Smooth muscle cell (in vitro differentiated cells): ENCODE measurements at regions not wholly inside any gene's neighbourhood (a gene's known extent, or its start where the extent isn't known, plus 50 kb on each side); places are given as distances from the start of the nearest gene placed in this dataset.

ENCODE experiments used
- DNase-seq: peaks from one replicate; lab custom pipeline; 2025; ENCODE audit not compliant: unreplicated experiment; lab: John Stamatoyannopoulos, UW
- H2AFZ ChIP-seq: fragments of 200-600 bp; sonication (generic); 2 replicates; pipeline ENCODE4 v1.6.0; 2016; ENCODE audit warnings: antibody characterized with exemption, low read depth, mild to moderate bottlenecking
- H3F3A ChIP-seq: fragments of 200-600 bp; sonication (generic); 2 replicates; pipeline ENCODE4 v1.6.0; 2017; ENCODE audit warnings: antibody characterized with exemption, low read depth
- H3K27ac ChIP-seq: fragments of 200-600 bp; sonication (generic); 2 replicates; pipeline ENCODE4 v1.5.1; 2016; ENCODE audit warnings: low read depth, mild to moderate bottlenecking
- H3K27me3 ChIP-seq: fragments of 200-600 bp; sonication (generic); 2 replicates; pipeline ENCODE4 v1.6.1; 2016; ENCODE audit warnings: low read depth, mild to moderate bottlenecking
- H3K36me3 ChIP-seq: fragments of 200-600 bp; sonication (generic); 2 replicates; pipeline ENCODE4 v1.5.1; 2016; ENCODE audit warnings: low read depth
- H3K4me1 ChIP-seq: fragments of 200-600 bp; sonication (generic); 2 replicates; pipeline ENCODE4 v1.5.1; 2016; ENCODE audit warnings: low read depth
- H3K4me2 ChIP-seq: fragments of 200-600 bp; sonication (generic); 2 replicates; pipeline ENCODE4 v1.6.0; 2016; ENCODE audit warnings: mild to moderate bottlenecking
- H3K4me3 ChIP-seq: fragments of 200-600 bp; sonication (generic); 2 replicates; pipeline ENCODE4 v1.5.1; 2016; ENCODE audit warnings: mild to moderate bottlenecking
- H3K79me2 ChIP-seq: fragments of 200-600 bp; sonication (generic); 2 replicates; pipeline ENCODE4 v1.6.0; 2016; ENCODE audit warnings: low read depth, mild to moderate bottlenecking
- H3K9ac ChIP-seq: fragments of 200-600 bp; sonication (generic); 2 replicates; pipeline ENCODE4 v1.6.0; 2016; ENCODE audit warnings: low read depth
- H3K9me3 ChIP-seq: fragments of 200-600 bp; sonication (generic); replicated peaks from 2 replicates; pipeline ENCODE4 v1.5.1; 2016; ENCODE audit warnings: low read depth
- H4K20me1 ChIP-seq: fragments of 200-600 bp; sonication (generic); 2 replicates; pipeline ENCODE4 v1.6.0; 2016; ENCODE audit warnings: low read depth
- WGBS: methylation state at CpG from one replicate; pipeline ENCODE4 v1.1.7; 2016; ENCODE audit warnings: low lambda C conversion rate; 5-methylcytosine and 5-hydroxymethylcytosine counted together
- TF ChIP-seq, protein P1 (sequence below): fragments of 200-600 bp; sonication (generic); IDR thresholded peaks from 2 replicates; pipeline ENCODE4 v1.5.1; 2017; ENCODE audit warnings: borderline replicate concordance, mild to moderate bottlenecking, antibody characterized with exemption; ENCODE audit not compliant: insufficient read depth, poor library complexity, severe bottlenecking

- no peaks in the 10 kb centered on the region for H4K20me1 ChIP-seq
- H2AFZ ChIP-seq: no peak overlapping the region
- no peak overlapping the region for H3K4me2 ChIP-seq
- H3K4me3 ChIP-seq: no peak overlapping the region
- H3F3A ChIP-seq: no peaks in the 10 kb centered on the region
- H3K36me3 ChIP-seq: no peaks in the 10 kb centered on the region
- no peak overlapping the region for H3K9ac ChIP-seq
- H3K4me1 ChIP-seq: no peaks in the 10 kb centered on the region
- no peak for DNase-seq
- no peaks in the 10 kb centered on the region for H3K9me3 ChIP-seq
- 48% methylated on average over 2 of the region's 2 CpGs for WGBS
- no peaks in the 10 kb centered on the region for H3K79me2 ChIP-seq
- no peaks in the 10 kb centered on the region for H3K27me3 ChIP-seq
- TF ChIP-seq, protein P1, sequence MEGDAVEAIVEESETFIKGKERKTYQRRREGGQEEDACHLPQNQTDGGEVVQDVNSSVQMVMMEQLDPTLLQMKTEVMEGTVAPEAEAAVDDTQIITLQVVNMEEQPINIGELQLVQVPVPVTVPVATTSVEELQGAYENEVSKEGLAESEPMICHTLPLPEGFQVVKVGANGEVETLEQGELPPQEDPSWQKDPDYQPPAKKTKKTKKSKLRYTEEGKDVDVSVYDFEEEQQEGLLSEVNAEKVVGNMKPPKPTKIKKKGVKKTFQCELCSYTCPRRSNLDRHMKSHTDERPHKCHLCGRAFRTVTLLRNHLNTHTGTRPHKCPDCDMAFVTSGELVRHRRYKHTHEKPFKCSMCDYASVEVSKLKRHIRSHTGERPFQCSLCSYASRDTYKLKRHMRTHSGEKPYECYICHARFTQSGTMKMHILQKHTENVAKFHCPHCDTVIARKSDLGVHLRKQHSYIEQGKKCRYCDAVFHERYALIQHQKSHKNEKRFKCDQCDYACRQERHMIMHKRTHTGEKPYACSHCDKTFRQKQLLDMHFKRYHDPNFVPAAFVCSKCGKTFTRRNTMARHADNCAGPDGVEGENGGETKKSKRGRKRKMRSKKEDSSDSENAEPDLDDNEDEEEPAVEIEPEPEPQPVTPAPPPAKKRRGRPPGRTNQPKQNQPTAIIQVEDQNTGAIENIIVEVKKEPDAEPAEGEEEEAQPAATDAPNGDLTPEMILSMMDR: no peak
- no peak overlapping the region for H3K27ac ChIP-seq
These were observed 323.9 kb upstream of the IGF1R start for GRCh38 chr15:98324341-98324970.

GRCh38 chr15:98326804-98327203 is 321.5 kb upstream of the IGF1R start:
- H3K27ac ChIP-seq: no peak overlapping the region
- H3K4me1 ChIP-seq: no peaks in the 10 kb centered on the region
- H4K20me1 ChIP-seq: no peaks in the 10 kb centered on the region
- no peak overlapping the region for H3K4me2 ChIP-seq
- no peaks in the 10 kb centered on the region for H3K27me3 ChIP-seq
- H2AFZ ChIP-seq: no peak overlapping the region
- H3K79me2 ChIP-seq: no peaks in the 10 kb centered on the region
- TF ChIP-seq, protein P1: no peak
- H3K9ac ChIP-seq: no peak overlapping the region
- no peaks in the 10 kb centered on the region for H3K36me3 ChIP-seq
- H3F3A ChIP-seq: no peaks in the 10 kb centered on the region
- no peaks in the 10 kb centered on the region for H3K9me3 ChIP-seq
- WGBS: 75% methylated on average over 5 of the region's 5 CpGs
- no peak for DNase-seq
- H3K4me3 ChIP-seq: no peak overlapping the region

DNA sequence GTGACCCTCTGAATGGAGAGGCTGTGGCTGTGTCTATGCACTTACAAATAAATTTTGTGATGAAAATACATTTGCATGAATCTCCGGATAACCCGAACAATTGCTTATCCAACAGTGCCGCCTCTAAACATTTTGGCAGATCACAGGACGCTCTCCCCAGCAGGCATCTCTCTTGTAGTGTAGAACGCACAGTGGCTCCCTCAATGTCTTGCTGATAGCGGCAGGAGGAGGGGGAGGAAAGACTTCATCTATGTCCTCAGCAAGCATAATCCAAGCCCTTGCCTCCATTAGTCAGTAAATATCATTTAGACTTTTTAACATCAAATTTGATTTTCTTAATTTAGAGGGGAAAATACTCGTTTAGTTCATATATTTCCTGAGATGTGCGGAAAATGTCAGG is 318.1 kb upstream of the IGF1R start:
- no peak overlapping the region for H3K9ac ChIP-seq
- no peaks in the 10 kb centered on the region for H3K36me3 ChIP-seq
- no peaks in the 10 kb centered on the region for H3K4me1 ChIP-seq
- H4K20me1 ChIP-seq: no peaks in the 10 kb centered on the region
- H3K9me3 ChIP-seq: no peaks in the 10 kb centered on the region
- H3K4me2 ChIP-seq: no peak overlapping the region
- H3K79me2 ChIP-seq: no peaks in the 10 kb centered on the region
- no peaks in the 10 kb centered on the region for H3F3A ChIP-seq
- 82% methylated on average over 8 of the region's 8 CpGs for WGBS
- no peaks in the 10 kb centered on the region for H3K27me3 ChIP-seq
- H3K4me3 ChIP-seq: no peak overlapping the region
- TF ChIP-seq, protein P1: no peak
- no peak for DNase-seq
- no peak overlapping the region for H3K27ac ChIP-seq
- H2AFZ ChIP-seq: no peak overlapping the region
